Cardiac fibroblast (primary cell): ENCODE measurements at regions not wholly inside any gene's neighbourhood (a gene's known extent, or its start where the extent isn't known, plus 50 kb on each side); places are given as distances from the start of the nearest gene placed in this dataset.
"Not testable (repeated sequence)": the region's sequence is repeated elsewhere in the genome, so short reads cannot be mapped to it uniquely, and the experiment has no call there.

Experiments
- DNase-seq, 2 donors: peaks; one replicate each; pipeline versions ENCODE4 v3.0.0 to v3.0.0-alpha.2; 2010; ENCODE audit warnings: low read depth in 2 of 2
- H3K4me3 ChIP-seq, 2 donors: replicated peaks in 1 of 2; 1 replicate in 1 of 2; 2 replicates in 1 of 2; pipeline ENCODE4 v1.5.1; 2011; ENCODE audit warnings: low read depth in 2 of 2, low read length in 2 of 2, mild to moderate bottlenecking in 2 of 2, moderate library complexity in 1 of 2
- CTCF ChIP-seq: IDR thresholded peaks from one replicate; pipeline ENCODE4 v1.5.1; 2011; ENCODE audit warnings: low read depth, mild to moderate bottlenecking, low read length, inconsistent platforms

DNA sequence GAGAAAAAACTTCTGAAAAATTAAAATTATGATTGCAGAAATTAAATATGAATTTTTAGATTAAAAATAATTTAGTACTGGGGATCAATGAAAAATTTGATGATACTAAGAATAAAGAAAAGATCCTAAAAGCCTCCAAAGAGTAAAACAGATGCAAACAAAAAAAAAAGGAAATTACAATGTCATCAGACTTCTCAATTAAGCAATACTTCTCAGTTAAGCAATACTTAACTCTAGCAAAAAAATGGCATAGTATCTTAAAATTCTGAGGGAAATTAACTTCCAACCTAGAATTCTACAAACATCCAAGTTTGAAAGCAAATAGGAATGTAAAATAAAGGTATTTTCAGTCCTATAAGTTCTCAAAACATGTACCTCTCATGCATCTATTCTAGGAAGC lies 141.2 kb upstream of the INTU start:
- DNase-seq, result no peak
- no peak for TF ChIP-seq CTCF
- H3K4me3 ChIP-seq, result no peak overlapping the region

DNA sequence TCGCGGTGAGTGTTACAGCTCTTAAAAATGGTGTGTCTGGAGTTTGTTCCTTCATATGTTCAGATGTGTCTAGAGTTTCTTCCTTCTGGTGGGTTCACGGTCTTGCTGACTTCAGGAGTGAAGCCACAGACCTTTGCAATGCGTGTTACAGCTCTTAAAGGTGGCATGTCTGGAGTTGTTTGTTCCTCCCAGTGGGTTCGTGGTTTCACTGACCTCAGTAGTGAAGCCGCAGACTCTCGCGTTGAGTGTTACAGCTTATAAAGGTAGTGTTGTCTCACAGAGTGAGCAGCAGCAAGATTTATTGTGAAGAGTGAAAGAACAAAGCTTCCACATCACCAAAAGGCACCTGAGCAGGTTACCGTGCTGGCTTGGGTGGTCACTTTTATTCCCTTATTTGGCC lies 135.9 kb upstream of the INTU start:
- DNase-seq, H3K4me3 ChIP-seq: not testable (repeated sequence)

GRCh38 chr4:127498366-127498765 lies 134.4 kb upstream of the INTU start:
- DNase-seq, result no peak
- no peak for TF ChIP-seq CTCF
- H3K4me3 ChIP-seq, result no peak overlapping the region

- TF ChIP-seq CTCF, result no peak
- H3K4me3 ChIP-seq, result no peak overlapping the region
- DNase-seq, result no peak
Measured at GRCh38 chr4:127500242-127500641, 132.5 kb upstream of the INTU start.

GRCh38 chr4:127501103-127501502 lies 131.7 kb upstream of the INTU start:
- DNase-seq, result peak; percentile 8 to 11

DNA sequence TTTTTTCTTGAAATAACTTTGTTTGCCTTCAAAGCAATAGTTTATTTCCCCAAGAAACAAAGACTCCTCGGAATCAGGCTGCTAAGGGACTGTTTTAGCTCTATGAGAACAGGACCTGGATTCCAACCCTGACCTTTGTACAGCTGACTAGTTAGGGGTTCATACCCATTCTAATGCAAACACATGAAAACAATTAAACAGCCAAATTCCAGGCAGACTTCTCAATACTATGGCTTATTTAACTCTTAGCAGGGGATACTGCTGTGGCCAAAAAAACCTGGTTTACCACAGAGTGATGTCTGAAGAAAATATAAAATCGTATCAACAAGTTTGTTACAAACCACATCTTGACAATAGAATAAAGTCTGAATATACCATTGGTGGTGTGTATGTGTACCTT lies 129.6 kb upstream of the INTU start:
- no peak for TF ChIP-seq CTCF
- DNase-seq, result no peak
- H3K4me3 ChIP-seq, result no peak overlapping the region

More at GRCh38 chr4:127501103-127501502, 131.7 kb upstream of the INTU start:
- no peak overlapping the region for H3K4me3 ChIP-seq
- no peak for TF ChIP-seq CTCF

- peak; percentile 65 to 87 for DNase-seq
- TF ChIP-seq CTCF, result no peak
- no peak overlapping the region for H3K4me3 ChIP-seq
Measured at GRCh38 chr4:127505203-127505602, 127.6 kb upstream of the INTU start.
